HuH-7.5 (cell line): ENCODE measurements at regions not wholly inside any gene's neighbourhood (a gene's known extent, or its start where the extent isn't known, plus 50 kb on each side); places are given as distances from the start of the nearest gene placed in this dataset.

ENCODE experiments used
- DNase-seq: peaks from one replicate; pipeline ENCODE4 v3.0.0; 2011; ENCODE audit warnings: low spot score

DNA sequence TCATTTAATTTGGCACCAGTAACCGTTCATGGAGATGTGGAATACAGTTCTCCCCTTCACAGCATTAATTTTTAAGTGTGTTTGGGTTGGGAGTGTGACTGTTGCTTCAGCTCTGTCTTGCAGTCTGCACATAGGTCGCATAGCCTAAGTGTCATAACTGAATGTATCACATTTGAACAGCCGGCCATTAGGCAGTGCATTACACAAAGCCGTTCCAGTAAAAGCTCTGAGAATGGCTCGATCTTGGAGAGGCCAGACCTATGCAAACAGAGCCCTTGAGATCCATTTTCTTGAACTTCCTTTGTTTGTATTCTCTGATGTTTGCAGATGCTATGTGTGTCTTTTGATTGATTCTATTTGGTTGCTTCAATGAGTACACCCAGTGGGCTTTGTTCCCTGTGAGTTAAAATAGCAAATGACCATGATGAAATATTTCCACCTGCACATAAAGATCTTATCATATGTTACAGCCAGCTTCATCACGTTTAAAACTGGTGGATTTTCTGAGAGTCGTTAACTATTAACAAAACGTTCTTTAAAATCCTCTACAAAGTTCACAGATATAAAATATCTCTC, 1104.9 kb upstream of the SLC10A2 start:
- DNase-seq = no peak

DNA sequence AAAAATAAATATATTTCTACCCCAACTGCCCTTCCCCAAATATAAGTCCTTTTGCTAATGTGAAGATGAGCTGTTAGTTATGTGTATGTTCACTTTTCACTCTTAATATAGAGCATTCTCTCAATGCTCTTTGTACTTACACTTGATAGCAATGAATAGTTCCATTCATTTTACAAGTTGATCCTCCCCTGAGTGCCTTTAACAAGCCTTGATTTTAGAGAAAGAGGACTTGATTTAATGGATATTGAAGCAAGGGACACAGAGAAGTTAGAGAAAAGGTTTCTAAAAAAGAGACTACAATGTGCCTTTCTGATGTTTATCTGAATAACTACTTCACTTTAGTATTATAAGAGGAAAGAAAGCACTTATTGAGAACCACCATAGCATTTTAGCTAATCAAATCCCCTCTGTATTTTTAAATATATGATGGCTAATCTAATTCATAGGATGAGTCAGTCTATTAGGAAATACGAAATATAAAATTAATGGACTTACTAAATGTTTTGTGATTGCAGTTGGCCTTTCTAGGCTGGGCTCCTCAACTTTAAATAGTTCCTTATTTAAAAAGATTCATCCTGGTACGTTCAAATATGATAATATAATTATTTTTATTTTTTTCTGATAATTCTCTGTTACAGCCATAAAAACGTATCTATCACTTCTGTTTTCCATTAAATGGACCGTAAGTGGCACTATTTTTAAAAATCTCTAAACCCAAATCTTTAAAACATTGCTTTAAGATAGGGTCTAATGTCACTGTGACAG, 1097.8 kb upstream of the SLC10A2 start:
- no peak for DNase-seq

DNA sequence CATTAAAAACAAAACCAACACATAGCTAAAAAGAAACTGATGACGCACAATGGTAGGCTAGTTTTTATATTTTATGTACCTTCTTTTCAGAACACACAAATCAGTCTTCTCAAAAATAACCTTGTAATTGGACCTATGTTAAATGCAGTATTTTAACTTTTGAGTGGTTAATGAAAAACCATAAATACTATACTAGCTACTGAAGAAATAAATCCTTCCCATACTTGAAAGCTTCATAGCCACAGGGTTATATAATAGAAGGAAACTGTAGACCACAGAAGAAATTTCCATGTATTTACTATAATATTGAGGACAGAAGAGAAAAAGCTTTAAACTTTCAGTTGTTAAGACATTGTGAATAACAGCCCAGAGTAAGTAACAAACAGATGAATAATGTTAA, 1094.3 kb upstream of the SLC10A2 start:
- no peak for DNase-seq

DNA sequence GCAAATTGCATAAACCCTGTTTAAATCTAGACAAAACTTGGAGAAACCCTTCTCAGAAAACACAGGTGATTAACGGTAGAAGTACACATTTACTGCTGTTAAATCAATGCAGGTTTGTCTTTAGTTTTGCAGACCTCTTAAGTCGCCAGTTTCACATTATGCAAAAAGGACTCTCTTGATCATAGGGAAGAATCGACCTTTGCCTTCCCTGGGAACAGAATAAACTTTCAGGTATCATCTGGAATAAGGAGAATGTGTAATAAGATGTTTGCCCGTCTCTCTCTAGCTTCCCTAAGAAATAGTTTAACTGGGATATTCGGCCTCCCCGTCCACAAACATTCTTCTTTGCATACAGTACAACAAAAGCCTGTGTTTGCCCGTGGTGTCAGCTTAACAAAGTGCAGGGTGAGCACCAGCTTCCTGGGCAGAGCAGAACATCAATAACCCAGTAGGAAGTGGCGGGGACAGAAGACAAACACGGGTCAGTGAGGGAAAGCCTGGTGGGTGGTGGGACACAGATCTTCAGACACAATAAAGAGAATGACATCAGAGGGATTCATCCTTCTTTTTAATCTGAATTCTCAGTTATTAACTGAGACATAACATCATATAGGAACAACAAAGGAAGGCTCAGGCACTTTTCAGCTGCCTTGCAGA, 1077.7 kb upstream of the SLC10A2 start:
- no peak for DNase-seq

DNA sequence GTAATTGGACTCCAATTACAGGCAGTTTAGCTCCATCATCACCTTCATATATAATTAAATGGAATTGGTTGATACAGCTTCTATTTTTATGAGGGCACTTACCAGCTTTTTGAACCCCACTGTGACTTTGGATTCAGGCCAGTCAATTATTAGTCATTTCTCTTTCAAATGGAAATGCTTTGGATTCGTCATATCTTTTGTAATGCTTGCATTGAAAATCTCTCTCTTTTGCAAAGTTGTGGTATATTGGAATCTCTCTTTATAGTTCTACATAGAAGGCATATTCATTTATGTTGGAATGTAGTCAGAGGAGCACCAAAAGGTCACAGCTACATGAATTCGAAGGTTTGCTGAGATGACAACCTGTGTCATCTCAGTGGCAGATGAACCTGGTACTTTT, 1074.3 kb upstream of the SLC10A2 start:
- DNase-seq = no peak

DNA sequence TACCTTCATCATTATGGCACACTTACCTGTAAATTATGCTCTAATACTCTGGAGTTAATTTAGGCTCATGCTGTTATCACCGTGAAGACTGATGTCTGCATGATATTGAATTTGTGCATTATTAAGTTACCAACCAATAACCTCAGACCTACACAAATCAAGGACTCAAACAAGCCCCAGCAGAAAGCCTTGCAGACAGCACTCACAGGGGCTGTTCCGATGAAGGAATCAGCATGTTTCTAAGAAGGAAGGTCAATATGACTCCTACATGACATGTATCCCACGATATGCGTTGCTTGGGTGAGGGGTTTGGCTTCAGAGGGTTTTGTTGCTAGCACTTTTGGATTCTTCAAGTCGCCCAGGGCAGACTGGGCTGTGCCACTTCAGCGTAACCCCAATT, 1071.2 kb upstream of the SLC10A2 start:
- no peak for DNase-seq

DNA sequence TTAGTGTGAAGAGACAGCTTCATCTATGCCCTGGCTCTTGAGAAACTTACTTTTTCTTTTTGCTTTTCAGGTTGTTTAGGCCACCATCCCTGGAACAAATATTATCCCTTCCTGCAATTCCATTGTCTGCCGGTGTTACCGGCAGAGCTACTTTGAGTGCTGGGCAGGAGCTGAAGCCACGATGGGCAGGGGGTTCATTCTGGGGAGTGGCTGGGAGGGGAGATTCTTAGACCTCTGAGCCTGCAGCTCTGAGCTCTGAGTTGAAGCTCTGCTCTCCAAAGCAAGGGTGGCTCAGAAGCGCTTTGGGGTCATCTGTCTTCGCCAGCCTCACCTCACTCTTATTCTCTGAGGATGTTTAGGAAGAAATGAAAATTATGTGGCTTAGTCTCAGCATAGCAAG, 1066.6 kb upstream of the SLC10A2 start:
- no peak for DNase-seq

DNA sequence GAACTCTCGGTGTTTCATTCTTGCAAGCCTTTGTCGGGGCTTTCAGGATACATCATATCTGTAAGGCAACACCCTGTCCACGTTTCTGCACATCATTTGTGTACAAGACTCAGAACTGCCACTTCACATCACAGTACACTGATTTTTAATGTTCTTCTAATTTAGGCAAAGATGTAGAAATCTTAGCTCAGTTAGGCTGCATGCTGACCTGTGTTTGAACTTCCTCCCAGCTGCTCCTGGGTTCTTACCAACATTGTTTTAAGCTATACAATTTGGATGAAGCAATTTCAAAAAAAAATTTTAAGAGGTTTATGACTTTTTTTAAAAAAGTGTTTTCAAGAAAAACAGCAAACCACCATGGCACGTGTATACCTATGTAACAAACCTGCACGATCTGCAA, 1047.9 kb upstream of the SLC10A2 start:
- DNase-seq = no peak

DNA sequence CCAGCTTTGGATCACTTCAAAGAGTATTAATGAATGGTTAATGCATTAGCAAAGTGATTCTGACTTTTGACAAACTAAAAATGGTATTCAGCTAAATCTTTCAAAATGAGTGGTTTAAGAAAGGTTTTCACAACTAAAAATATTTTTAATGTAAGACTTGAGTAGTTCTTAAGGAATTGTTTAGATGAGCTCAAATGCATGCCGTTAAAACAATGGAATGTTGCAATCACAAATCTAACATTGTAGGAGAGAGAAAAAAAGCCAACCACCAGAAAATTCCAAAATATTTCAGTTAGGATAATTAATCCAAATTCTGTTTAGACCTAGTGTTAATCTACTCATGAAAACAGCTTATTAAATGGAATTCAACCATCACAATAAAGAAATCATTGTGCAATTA, 1044.8 kb upstream of the SLC10A2 start:
- no peak for DNase-seq

DNA sequence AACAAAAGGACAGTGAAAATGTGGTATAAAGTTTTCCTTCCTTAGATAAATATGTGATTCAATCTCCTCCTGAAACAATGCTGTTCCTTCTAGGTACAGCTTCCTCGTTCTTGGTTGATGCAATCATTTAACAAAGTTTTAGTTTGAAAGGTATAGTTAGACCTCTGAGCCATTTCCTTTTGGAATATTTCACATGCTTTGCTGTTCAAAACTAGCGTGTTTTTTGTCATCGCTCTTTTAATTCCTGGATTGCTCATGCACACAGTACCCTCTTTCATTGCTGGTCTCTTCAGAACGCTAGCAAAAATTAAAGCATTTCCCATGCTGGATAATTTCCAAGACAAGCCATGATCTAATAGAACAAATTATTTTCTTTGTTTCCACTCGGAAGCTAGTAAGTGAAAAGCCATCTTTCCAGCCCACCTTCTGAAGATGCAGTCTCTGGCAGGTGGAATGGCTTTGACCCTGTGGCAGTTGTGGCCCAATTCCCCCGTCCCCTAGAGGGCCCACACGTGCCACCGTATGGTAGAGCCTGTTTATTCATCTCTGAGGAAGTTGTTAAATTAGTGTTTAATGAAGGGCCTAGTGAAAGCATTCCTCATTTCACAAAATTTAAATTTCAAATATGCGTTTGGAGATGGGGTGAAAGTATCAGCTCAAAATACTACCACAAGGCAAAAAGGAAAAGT, 1040.6 kb upstream of the SLC10A2 start:
- no peak for DNase-seq

DNA sequence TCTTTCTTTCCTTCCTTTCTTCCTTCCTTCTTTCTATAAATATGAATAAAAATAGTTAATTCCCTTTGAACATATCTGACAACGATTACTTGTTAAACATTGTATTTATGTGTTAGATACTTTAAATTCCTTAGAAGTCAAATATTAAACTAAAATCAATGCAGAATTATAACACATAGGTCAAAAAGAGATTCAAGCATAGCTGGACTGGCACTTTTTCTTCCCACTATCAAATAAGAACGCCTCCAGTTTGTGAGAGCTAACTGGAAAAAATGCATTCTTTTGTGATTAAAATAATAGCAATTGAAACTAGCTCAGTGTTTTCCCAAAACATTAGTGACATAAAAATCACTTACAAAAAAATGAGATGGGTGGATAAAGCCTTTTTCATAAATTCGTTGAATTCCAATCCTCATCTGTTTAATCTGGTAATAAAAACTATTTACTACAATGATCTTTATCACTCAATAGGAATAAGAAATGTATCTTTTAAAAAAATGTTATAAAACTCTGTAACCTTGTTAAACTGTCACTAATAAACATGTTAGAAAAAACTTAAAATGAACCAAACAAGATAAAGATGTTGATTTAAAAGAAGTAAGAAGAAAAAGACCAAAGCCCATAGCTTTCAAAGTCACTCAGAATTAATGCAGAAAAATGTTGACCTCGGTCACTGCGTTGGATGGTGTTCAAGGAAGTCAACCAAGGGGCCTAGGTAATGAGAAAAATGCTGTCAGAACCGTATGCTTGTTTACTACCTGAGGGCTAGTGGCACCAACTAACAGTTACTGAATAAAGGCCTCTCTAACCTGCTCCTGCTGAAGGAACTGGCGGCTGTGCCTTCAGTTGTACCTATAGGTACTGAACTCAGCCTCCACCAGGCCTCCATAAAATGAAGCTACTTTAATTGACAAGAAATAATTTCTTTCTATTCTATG, 1039.5 kb upstream of the SLC10A2 start:
- DNase-seq = no peak

DNA sequence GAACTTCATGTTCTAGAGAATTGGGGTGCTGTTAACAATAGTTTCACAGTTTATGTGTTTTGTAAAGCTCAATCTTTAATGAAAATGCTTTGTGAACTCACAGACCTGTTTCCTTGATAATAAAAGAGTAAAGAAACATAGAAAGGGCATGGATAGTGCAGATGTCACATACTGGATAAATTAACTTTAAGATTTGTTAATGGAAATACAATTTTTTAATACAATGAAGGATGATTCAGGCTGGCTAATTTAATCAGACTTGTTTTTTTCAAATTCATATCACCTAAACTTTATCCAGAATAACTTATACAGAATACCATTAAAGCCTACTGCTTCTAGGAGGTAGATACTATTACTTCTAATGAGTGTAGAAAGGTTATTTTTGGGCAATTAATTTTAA, 1033.5 kb upstream of the SLC10A2 start:
- DNase-seq = no peak

DNA sequence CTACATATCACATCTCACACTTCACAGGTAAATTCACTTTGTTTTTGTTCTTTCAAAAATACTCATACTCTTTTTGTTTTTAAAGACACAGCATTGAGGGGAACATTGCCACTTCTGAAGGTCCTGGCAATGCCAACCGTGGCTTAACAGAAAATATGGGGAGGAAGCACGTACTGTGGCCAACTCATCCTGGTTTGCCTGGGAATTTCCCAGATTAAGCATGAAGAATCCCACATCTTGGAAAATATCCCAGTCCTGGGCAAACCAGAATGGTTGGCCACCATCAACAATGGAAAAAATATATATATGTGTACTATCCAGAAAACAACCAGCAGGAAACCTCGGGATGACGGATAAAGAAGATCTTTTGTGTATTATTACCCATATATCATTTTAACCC, 1032.2 kb upstream of the SLC10A2 start:
- DNase-seq = no peak

DNA sequence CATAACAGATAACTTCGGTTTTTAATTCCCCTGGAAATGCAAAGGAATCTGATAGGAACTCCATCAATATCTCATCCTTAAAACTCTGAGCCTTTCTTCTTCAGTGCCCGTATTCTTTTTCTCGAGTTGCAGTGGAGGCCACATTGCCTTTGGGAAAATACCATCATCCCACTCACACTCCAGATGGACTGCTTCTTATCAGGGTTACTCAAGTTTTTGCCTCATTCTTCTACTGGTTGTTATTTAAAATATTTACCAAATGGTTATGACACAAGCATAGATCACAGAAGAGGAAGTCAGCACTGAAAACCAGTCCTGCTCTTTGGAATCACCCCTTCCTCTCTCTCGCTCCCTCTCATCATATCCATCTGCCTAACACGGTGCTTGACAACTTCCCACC, 1020.5 kb upstream of the SLC10A2 start:
- no peak for DNase-seq

DNA sequence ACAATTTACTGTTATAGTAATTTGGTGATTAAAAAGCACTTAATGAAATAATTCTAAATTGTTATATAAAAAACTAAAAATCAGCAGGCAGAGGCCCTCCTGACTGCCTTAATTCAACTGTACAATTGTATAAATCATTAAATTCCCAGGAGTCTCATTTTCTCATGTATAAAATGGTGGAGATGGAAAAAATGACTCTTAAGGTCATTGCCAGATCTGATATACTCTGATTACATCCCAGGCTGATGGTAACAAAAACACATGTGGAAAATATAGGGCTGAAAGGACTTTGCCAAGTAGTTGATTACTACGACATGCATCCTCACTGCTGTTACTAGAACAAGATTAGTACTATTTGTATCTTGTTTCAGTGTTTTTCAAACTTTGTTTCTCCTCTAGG, 1020.0 kb upstream of the SLC10A2 start:
- no peak for DNase-seq

DNA sequence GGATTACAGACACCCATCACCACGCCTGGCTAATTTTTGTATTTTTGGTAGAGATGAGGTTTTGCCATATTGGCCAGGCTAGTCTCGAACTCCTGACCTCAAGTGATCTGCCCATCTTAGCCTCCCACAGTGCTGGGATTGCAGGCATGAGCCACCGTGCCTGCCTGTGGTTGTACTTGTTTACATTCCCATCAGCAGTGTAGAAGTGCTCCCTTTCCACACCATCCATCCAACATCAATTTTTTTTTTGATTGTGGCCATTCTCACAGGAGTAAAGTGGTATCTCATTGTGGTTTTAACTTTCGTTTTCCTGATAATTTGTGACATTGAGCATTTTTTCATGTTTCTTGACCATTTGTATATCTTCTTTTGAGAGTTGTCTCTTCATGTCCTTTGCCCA, 1019.4 kb upstream of the SLC10A2 start:
- DNase-seq = no peak

DNA sequence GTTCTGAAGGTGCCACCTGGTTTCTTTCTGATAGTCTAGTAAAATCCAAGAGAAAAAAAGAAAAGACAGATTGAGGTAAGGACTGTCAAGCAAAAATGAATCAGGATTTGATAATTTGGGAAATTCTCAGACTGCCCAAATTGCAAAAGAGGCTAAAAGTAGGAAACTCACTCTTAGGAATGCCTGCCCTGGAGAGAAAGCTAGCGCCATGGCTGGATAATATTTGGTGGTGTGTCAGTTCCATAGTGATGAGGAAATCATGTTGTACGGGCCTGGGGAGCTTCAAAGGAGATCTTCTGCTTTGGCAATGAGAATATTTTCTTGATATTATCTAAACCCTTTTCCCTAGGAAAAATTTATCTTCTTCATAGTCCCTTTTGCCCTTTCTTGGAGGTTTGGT, 1008.1 kb upstream of the SLC10A2 start:
- DNase-seq = no peak

DNA sequence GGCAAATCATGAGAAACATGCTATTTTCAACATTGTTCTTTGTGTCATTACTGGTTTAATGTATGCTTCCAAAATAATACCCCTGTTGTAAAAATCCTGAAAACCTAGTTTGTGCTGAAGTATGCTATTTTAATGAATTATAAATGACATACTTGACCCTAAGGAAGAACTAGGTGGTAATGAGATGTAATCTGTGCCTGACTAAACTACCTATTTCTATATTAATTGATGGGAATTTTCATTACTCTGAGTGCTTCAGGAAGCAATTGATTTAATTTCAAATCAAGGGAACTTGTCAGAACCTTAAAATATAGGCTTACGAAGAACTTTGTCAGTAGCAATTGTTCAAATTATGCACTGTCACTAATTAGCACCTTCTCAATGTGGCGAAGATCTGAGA, 1005.6 kb upstream of the SLC10A2 start:
- DNase-seq = no peak

DNA sequence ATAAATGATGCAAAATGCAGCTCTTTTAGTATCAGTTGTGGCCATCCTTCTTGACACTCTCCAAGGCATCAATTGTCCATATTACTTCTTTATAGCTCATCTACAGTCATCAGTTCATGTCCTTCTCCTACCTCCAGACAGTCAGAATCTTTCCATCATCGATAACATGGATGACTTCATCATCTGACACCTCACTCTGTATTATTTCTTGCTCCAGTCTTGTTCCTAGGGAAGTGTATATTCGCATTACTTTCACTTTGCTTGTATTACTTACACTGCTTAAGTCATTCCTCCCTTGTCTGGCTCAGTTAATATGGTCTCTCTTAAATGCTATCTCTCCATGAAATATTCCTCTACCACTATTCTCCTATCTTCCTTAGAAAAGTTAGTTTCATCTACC, 999.1 kb upstream of the SLC10A2 start:
- DNase-seq = no peak

DNA sequence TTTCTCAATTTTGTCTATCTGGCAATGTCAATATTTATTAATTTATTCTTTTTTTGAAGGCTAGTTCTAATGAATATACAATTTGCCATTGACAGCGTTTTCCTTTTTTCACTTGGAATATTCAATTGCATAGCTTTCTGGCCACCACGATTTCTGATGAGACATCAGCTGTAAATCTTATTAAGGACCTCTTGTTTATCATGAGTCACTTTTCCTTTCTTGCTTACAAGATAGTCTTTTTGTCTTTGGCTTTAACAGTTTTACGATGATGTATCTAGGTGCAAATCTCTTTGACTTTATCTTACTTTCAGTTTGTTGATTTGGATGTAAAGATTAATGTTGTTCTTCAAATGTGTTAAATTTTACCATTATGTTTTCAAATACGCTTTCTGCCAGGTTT, 991.6 kb upstream of the SLC10A2 start:
- DNase-seq = no peak

DNA sequence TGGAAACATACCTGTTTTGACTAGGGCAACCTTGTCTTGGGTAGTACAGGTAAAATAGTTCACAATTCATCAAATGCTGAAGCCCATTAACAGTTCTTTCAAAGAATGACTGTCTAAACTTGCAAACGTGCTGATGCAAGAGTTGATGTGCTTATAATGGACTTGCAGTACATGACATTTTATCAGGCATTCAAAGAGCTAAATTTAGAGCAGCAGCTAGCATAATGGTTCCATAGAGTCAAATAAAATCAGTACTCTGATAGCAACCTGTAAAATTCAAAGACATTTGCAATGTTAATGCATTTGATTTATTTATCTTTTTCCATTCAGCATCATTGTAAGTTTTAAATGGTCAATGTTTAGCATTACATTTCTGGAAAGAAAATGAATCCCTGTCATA, 979.7 kb upstream of the SLC10A2 start:
- DNase-seq = no peak

DNA sequence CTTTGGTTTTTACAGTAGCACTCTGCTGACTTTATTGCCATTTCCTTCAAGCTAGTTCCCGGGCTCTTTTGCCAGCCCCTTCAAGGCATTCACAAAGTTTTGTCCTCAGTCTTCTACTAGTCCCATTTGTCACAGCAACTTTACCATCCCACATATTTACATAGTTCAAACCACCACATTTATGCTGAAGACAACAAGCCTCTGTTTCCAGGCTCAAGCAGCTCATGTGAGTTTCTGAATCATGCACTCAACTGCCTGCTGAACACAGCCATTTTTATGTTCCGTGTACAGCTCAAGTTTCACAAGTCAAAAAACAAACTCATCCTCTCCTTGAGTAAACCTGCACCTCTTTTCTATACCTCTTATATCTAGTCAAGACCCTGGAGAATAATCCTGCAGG, 977.0 kb upstream of the SLC10A2 start:
- DNase-seq = no peak
